Chondrocyte (in vitro differentiated cells): ENCODE measurements at regions not wholly inside any gene's neighbourhood (a gene's known extent, or its start where the extent isn't known, plus 50 kb on each side); places are given as distances from the start of the nearest gene placed in this dataset.
A peak's percentile ranks its signal among the peaks of the same experiment; 100 is the strongest.

Experiments used
- DNase-seq: peaks from one replicate; pipeline ENCODE4 v3.0.0; 2021; ENCODE audit warnings: mixed read lengths, low spot score
- H3K27ac Mint-ChIP-seq: one replicate; pipeline ENCODE4 v1.8.0; 2021; ENCODE audit warnings: mild to moderate bottlenecking, moderate library complexity, mixed read lengths; ENCODE audit not compliant: unreplicated experiment
- H3K27me3 Mint-ChIP-seq: 2 replicates; pipeline ENCODE4 v1.8.0; 2021; ENCODE audit warnings: low read depth, mixed read lengths
- H3K36me3 Mint-ChIP-seq: 2 replicates; pipeline ENCODE4 v1.8.0; 2021; ENCODE audit warnings: low read depth, mixed read lengths
- H3K4me1 Mint-ChIP-seq: 2 replicates; pipeline ENCODE4 v1.8.0; 2021; ENCODE audit warnings: low read depth, mild to moderate bottlenecking, mixed read lengths
- H3K4me3 Mint-ChIP-seq: one replicate; pipeline ENCODE4 v1.8.0; 2021; ENCODE audit warnings: mild to moderate bottlenecking, moderate library complexity, mixed read lengths; ENCODE audit not compliant: unreplicated experiment
- H3K9me3 Mint-ChIP-seq: 2 replicates; pipeline ENCODE4 v1.8.0; 2021; ENCODE audit warnings: low read depth, mixed read lengths
- TF ChIP-seq, protein P1 (sequence below): fragments of 200-600 bp; sonication (generic); IDR thresholded peaks from 2 replicates; pipeline ENCODE4 v1.5.0; 2021; ENCODE audit warnings: antibody characterized with exemption, mild to moderate bottlenecking, moderate library complexity

DNA sequence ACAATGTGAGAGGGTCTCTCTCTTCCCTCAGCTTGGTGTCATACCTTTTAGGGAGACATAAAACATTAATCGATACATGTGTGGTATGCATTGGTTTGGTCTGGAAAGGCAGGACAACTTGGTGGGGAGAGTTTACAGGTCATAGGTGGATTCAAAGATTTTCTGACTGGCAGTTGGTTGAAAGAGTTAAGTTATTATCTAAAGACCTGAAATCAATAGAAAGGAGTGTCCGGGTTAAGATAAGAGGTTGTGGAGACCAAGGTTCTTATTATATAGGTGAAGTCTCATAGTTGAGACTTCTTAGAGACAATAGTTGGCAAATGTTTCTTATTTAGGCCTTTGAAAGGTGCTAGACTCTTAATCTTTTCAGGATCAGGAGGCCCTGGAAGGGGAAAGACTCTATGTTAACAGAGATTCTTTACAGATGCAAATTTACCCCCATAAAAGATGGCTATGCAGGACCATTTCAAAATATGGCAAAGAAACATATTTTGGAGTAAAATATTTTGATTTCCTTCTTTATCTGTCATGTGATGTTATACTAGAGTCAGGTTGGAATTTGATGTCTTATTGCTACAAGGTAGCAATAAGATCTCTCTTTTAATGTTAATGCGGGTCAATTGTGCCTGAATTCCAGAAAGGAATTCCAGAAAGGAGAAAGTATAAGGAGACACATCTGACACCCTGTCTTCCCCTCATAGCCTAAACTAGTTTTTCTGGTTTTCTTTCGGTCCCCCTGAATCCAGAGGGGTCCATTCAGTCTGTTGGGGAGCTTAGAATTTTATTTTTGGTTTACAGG is 59.2 kb upstream of the RCBTB2 start:
- no peaks in the 10 kb centered on the region for H3K27me3 Mint-ChIP-seq
- H3K4me1 Mint-ChIP-seq = peaks cover 17% of the 10 kb centered on the region

DNA sequence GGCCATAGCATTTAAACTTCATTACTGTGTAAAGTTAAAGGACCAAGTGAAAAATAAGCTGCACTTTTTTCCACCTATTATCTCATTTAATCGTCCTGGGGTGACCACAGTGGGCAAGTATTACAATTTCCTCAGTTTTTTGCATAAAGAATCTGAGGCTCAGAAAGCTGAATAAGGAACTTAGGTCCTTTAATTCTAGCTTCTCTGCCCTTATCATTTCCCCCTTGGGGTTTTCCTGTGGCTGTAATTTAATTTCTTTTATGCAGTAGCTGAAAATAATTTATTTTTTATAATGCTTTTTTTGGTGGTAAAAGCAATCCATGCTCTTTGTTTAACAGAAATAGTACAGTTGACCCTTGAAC is 59.8 kb upstream of the RCBTB2 start:
- H3K36me3 Mint-ChIP-seq = no peaks in the 10 kb centered on the region
- peaks cover 17% of the 10 kb centered on the region for H3K4me1 Mint-ChIP-seq
- TF ChIP-seq, protein P1, sequence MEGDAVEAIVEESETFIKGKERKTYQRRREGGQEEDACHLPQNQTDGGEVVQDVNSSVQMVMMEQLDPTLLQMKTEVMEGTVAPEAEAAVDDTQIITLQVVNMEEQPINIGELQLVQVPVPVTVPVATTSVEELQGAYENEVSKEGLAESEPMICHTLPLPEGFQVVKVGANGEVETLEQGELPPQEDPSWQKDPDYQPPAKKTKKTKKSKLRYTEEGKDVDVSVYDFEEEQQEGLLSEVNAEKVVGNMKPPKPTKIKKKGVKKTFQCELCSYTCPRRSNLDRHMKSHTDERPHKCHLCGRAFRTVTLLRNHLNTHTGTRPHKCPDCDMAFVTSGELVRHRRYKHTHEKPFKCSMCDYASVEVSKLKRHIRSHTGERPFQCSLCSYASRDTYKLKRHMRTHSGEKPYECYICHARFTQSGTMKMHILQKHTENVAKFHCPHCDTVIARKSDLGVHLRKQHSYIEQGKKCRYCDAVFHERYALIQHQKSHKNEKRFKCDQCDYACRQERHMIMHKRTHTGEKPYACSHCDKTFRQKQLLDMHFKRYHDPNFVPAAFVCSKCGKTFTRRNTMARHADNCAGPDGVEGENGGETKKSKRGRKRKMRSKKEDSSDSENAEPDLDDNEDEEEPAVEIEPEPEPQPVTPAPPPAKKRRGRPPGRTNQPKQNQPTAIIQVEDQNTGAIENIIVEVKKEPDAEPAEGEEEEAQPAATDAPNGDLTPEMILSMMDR = no peak
- no peak for DNase-seq
- H3K4me3 Mint-ChIP-seq = no peak overlapping the region
- H3K27me3 Mint-ChIP-seq = no peaks in the 10 kb centered on the region
- H3K9me3 Mint-ChIP-seq = no peaks in the 10 kb centered on the region
- H3K27ac Mint-ChIP-seq = no peak overlapping the region

More for the DNA sequence above, 59.2 kb upstream of the RCBTB2 start:
- no peak for DNase-seq
- Mint-ChIP-seq H3K4me3 (no peak overlapping the region), H3K36me3 (no peaks in the 10 kb centered on the region), H3K27ac (peak overlapping the region; percentile 68), H3K9me3 (no peaks in the 10 kb centered on the region)
- TF ChIP-seq, protein P1 = no peak

DNA sequence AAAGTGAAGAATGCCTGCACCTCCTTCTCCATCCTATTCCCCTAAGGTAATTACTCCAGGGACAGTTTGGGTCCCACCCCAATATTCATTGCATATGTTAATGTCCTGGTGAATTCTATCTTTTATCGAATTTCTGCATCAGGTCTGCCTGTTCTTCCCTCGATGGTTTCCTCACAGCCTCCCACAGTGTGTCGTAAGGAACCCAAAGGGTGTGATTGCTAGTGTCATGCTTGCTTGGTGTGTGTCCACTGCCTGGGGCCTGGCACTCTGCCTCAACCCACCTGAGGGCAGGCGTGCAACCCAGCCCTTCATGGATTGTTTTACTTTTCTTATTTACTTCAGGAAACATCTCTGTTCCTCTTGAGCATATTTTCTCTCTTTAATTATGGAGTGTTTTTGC is 60.2 kb upstream of the CYSLTR2 start:
- no peak overlapping the region for H3K27ac Mint-ChIP-seq
- peaks cover 1% of the 10 kb centered on the region for H3K36me3 Mint-ChIP-seq
- H3K4me1 Mint-ChIP-seq = peaks cover 17% of the 10 kb centered on the region
- no peaks in the 10 kb centered on the region for H3K27me3 Mint-ChIP-seq
- DNase-seq = no peak
- H3K9me3 Mint-ChIP-seq = no peaks in the 10 kb centered on the region
- no peak overlapping the region for H3K4me3 Mint-ChIP-seq
- TF ChIP-seq, protein P1 = no peak

DNA sequence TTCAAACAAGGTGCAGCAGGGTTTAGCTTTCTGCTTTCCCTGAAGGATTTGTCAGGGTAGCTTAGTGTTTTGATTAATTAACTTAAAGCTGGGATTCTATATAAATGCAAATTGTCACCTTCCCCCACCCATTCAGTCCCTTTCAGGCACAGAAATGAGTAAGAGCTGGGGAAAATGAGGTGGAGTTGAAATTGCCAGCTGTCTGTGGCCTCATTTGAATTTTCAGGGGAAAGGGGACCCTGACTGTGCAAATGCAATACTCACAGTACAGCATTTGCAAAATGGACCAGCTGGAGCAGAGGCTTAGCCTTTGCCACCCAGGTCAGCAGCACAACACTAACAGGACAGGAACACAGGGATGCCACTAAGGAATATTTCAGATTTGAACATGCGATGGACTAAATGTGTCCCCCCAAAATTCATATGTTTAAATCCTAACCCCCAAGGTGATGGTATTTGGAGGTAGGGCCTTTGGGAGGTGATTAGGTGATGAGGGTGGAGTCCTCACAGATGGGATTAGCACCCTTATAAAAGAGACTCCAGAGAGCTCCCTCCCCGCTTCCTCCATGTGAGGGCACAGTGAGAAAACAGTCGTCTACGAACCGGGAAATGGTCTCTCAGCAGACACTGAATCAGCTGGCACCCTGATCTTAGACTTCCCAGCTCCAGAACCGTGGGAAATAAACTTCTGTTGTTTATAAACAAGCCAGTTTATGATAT is 59.5 kb upstream of the CYSLTR2 start:
- Mint-ChIP-seq H3K4me1 (peaks cover 17% of the 10 kb centered on the region), H3K36me3 (peaks cover 1% of the 10 kb centered on the region), H3K9me3 (no peaks in the 10 kb centered on the region), H3K27ac (no peak overlapping the region), H3K4me3 (no peak overlapping the region), H3K27me3 (no peaks in the 10 kb centered on the region)
- no peak for DNase-seq
- TF ChIP-seq, protein P1 = no peak

DNA sequence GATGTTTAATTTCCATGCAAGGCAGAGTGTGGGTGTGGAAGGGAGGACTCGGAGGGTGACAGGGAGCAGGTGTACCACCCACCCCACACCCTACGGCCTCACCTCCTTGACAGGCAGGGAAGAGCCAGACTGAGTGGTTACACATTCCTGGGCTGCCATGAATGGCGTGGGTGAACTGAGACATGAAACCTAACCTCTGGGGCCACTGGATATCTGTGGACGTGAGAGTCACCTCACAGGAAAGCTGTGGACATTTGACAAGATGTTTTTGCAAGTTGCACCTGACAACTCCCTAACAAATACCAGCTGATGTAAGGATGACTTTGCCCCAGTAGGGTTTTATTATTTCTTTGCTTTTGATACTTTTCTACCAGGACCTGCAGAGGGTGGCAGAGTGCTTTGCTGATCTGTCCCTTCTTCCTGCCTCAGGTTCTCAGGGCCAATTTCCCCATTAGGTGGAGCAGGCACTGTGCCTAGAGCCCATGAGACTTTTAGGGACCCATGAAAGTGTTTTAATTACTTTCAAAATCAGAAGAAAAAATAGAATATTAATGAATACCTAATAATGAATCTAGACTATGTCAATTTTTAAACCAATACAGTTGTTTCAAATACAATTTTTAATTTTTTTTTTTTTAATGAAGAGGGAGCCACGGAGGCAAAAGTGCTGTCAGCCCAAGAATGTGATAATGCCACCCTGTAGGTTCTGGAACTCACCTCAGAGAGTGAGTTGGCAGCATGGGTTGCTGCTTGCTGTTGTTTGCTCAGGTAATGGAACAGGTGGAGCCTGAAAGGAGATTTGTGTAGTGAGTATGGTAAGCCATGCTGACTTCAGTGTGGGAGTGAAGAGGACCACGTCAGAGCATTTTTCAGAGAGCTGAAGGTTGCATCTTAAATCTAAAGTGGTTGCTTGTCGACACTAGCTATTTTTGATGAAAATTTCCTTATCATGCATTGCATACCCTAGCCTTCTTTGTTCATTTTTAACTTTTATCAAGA is 58.0 kb upstream of the CYSLTR2 start:
- Mint-ChIP-seq H3K27me3 (no peaks in the 10 kb centered on the region), H3K36me3 (peaks cover 1% of the 10 kb centered on the region), H3K4me3 (no peak overlapping the region), H3K4me1 (peaks cover 15% of the 10 kb centered on the region), H3K27ac (no peak overlapping the region), H3K9me3 (no peaks in the 10 kb centered on the region)
- TF ChIP-seq, protein P1 = peak; percentile 86
- no peak for DNase-seq
